Loucy (cell line): ENCODE measurements at regions not wholly inside any gene's neighbourhood (a gene's known extent, or its start where the extent isn't known, plus 50 kb on each side); places are given as distances from the start of the nearest gene placed in this dataset.

Experiments used
- H2AFZ ChIP-seq: fragments of 200-600 bp; sonication (generic); 2 replicates; pipeline ENCODE4 v1.6.0; 2016; ENCODE audit warnings: antibody characterized with exemption, mild to moderate bottlenecking, low read length, moderate library complexity
- H3F3A ChIP-seq: fragments of 200-600 bp; 2 replicates; pipeline ENCODE4 v1.6.0; 2016; ENCODE audit warnings: antibody characterized with exemption, low read depth, mild to moderate bottlenecking
- H3K27me3 ChIP-seq: fragments of 200-600 bp; sonication (generic); 2 replicates; pipeline ENCODE4 v1.6.1; 2014; ENCODE audit warnings: low read length, mild to moderate bottlenecking; ENCODE audit not compliant: insufficient read depth, poor library complexity, severe bottlenecking
- H3K36me3 ChIP-seq: fragments of 200-600 bp; sonication (generic); 2 replicates; pipeline ENCODE4 v1.6.1; 2016; ENCODE audit warnings: low read length; ENCODE audit not compliant: insufficient read depth
- H3K4me1 ChIP-seq: fragments of 200-600 bp; sonication (generic); 2 replicates; pipeline ENCODE4 v1.5.1; 2014; ENCODE audit warnings: low read length, mild to moderate bottlenecking; ENCODE audit not compliant: insufficient read depth, poor library complexity, severe bottlenecking
- H3K4me2 ChIP-seq: fragments of 200-600 bp; sonication (generic); 2 replicates; pipeline ENCODE4 v1.6.0; 2014; ENCODE audit warnings: antibody characterized with exemption, low read length, low read depth, mild to moderate bottlenecking; ENCODE audit not compliant: poor library complexity, severe bottlenecking
- H3K4me3 ChIP-seq: fragments of 200-600 bp; sonication (generic); 2 replicates; pipeline ENCODE4 v1.5.1; 2014; ENCODE audit warnings: low read length, mild to moderate bottlenecking, mixed read lengths; ENCODE audit not compliant: poor library complexity, severe bottlenecking
- H3K79me2 ChIP-seq: fragments of 200-600 bp; sonication (generic); 2 replicates; pipeline ENCODE4 v1.6.1; 2014; ENCODE audit warnings: low read length; ENCODE audit not compliant: insufficient read depth
- H3K9ac ChIP-seq: fragments of 200-600 bp; sonication (generic); 2 replicates; pipeline ENCODE4 v1.6.0; 2014; ENCODE audit warnings: mild to moderate bottlenecking, low read depth, low read length, moderate library complexity; ENCODE audit not compliant: poor library complexity, severe bottlenecking
- H3K9me2 ChIP-seq: fragments of 200-600 bp; sonication (generic); replicated peaks from 2 replicates; pipeline ENCODE4 v1.6.1; 2016; ENCODE audit warnings: low read depth, low read length, mixed read lengths
- H3K9me3 ChIP-seq: fragments of 200-600 bp; sonication (generic); 2 replicates; pipeline ENCODE4 v1.6.1; 2014; ENCODE audit warnings: mild to moderate bottlenecking, antibody characterized with exemption, low read length, low read depth; ENCODE audit not compliant: insufficient read depth
- H4K20me1 ChIP-seq: fragments of 200-600 bp; sonication (generic); 2 replicates; pipeline ENCODE4 v1.6.0; 2014; ENCODE audit warnings: antibody characterized with exemption, low read length, mild to moderate bottlenecking; ENCODE audit not compliant: insufficient read depth, poor library complexity, severe bottlenecking
- EZH2phosphoT487 ChIP-seq: fragments of 200-600 bp; IDR thresholded peaks from 2 replicates; pipeline ENCODE4 v1.6.1; 2018; ENCODE audit warnings: antibody characterized with exemption, mild to moderate bottlenecking, moderate library complexity, borderline replicate concordance
- TF ChIP-seq, protein P1 (sequence below): fragments of 200-600 bp; sonication (generic); conservative IDR thresholded peaks from 2 replicates; pipeline ENCODE4 v1.5.1; 2014; ENCODE audit warnings: mild to moderate bottlenecking, antibody characterized with exemption, low read length

DNA sequence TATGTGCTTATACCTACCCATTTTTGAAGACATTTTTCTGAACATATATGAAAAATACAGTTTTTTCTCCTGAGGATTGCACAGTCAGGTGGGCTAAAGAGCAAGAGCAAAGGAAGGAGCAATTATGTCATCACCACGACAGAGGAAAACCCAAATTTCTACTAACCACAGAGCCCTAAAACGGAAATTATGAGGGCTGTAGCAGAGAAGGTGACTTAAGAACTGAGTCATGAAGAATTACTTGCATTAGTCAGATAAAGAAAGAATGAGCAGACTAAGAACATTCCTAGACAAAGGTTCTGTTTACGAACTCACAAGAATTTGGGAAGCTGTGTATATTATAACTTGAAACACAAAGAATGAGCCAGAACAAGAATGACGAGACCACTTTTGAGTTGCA lies 974.4 kb downstream of the NXPH1 start:
- H4K20me1 ChIP-seq: no peaks in the 10 kb centered on the region
- H3K4me2 ChIP-seq: no peak overlapping the region
- no peaks in the 10 kb centered on the region for H3F3A ChIP-seq
- peaks cover 7% of the 10 kb centered on the region for H3K4me1 ChIP-seq
- no peaks in the 10 kb centered on the region for H3K27me3 ChIP-seq
- no peaks in the 10 kb centered on the region for H3K79me2 ChIP-seq
- no peaks in the 10 kb centered on the region for H3K9me3 ChIP-seq
- no peak overlapping the region for H3K4me3 ChIP-seq
- no peaks in the 10 kb centered on the region; the same call in 1 of the 2 replicates for H3K9me2 ChIP-seq
- no peak overlapping the region for H3K9ac ChIP-seq
- no peaks in the 10 kb centered on the region for H3K36me3 ChIP-seq
- TF ChIP-seq, protein P1, sequence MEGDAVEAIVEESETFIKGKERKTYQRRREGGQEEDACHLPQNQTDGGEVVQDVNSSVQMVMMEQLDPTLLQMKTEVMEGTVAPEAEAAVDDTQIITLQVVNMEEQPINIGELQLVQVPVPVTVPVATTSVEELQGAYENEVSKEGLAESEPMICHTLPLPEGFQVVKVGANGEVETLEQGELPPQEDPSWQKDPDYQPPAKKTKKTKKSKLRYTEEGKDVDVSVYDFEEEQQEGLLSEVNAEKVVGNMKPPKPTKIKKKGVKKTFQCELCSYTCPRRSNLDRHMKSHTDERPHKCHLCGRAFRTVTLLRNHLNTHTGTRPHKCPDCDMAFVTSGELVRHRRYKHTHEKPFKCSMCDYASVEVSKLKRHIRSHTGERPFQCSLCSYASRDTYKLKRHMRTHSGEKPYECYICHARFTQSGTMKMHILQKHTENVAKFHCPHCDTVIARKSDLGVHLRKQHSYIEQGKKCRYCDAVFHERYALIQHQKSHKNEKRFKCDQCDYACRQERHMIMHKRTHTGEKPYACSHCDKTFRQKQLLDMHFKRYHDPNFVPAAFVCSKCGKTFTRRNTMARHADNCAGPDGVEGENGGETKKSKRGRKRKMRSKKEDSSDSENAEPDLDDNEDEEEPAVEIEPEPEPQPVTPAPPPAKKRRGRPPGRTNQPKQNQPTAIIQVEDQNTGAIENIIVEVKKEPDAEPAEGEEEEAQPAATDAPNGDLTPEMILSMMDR: no peak
- no peak for TF ChIP-seq EZH2phosphoT487
- H2AFZ ChIP-seq: no peak overlapping the region

DNA sequence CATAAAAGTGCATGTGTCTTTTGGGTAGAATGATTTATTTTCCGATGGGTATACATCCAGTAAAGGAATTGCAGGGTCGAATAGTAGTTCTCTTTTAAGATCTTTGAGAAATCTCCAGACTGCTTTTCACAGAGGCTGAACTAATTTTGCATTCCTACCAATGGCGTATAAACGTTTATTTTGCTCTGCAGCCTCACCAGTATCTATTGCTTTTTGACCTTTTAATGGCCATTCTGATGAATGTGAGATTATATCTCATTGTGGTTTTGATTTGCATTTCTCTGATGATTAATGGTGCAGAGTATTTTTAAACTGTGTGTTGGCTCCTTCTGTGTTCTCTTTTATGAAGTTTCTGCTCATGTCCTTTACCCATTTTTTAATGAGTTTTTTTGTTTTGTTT lies 1020.1 kb downstream of the NXPH1 start:
- no peak overlapping the region for H2AFZ ChIP-seq
- H3K27me3 ChIP-seq: no peaks in the 10 kb centered on the region
- no peak overlapping the region for H3K4me2 ChIP-seq
- H3K9me2 ChIP-seq: no peaks in the 10 kb centered on the region
- H3K4me3 ChIP-seq: no peak overlapping the region
- H3K9me3 ChIP-seq: no peaks in the 10 kb centered on the region
- no peaks in the 10 kb centered on the region for H3F3A ChIP-seq
- H3K9ac ChIP-seq: no peak overlapping the region
- H3K36me3 ChIP-seq: no peaks in the 10 kb centered on the region
- no peaks in the 10 kb centered on the region for H3K4me1 ChIP-seq
- no peaks in the 10 kb centered on the region for H4K20me1 ChIP-seq
- H3K79me2 ChIP-seq: no peaks in the 10 kb centered on the region
- TF ChIP-seq, protein P1: no peak

DNA sequence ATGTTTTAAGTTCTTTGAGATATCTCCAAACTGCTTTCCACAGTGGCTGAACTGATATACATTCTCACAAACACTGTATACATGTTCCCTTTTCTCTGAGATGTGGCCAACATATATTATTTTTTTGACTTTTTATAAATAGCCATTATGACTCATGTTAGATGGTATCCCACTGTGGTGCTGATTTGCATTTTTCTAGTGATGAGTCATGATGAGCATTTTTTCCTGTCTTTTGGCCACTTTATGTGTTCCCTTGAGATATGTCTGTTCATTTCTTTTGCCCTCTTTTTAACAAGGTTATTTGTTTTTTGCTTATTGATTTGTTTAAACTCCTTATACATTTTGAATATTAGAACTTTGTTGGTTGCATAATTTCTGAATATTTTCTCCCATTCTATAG lies 1055.1 kb downstream of the NXPH1 start:
- no peaks in the 10 kb centered on the region for H3K4me1 ChIP-seq
- H3K36me3 ChIP-seq: no peaks in the 10 kb centered on the region
- H3K9me2 ChIP-seq: no peaks in the 10 kb centered on the region
- H4K20me1 ChIP-seq: no peaks in the 10 kb centered on the region
- no peak overlapping the region for H2AFZ ChIP-seq
- no peaks in the 10 kb centered on the region for H3K9me3 ChIP-seq
- no peak overlapping the region for H3K4me3 ChIP-seq
- no peak overlapping the region for H3K9ac ChIP-seq
- TF ChIP-seq EZH2phosphoT487: no peak
- TF ChIP-seq, protein P1: no peak
- no peaks in the 10 kb centered on the region for H3F3A ChIP-seq
- no peaks in the 10 kb centered on the region for H3K79me2 ChIP-seq
- no peak overlapping the region for H3K4me2 ChIP-seq
- no peaks in the 10 kb centered on the region for H3K27me3 ChIP-seq
